DND-41 (cell line): ENCODE measurements at regions not wholly inside any gene's neighbourhood (a gene's known extent, or its start where the extent isn't known, plus 50 kb on each side); places are given as distances from the start of the nearest gene placed in this dataset.

Experiments used
- CTCF ChIP-seq: IDR thresholded peaks from 2 replicates; pipeline ENCODE4 v1.5.1; 2012; ENCODE audit warnings: borderline replicate concordance, low read length, moderate library complexity, mild to moderate bottlenecking; ENCODE audit not compliant: poor library complexity, severe bottlenecking; ENCODE audit errors: extremely low read depth
- EZH2 ChIP-seq: IDR thresholded peaks from 3 replicates; pipeline ENCODE4 v1.6.1; 2012; ENCODE audit warnings: borderline replicate concordance, low read depth, mild to moderate bottlenecking, moderate library complexity, low read length, inconsistent platforms; ENCODE audit not compliant: severe bottlenecking

- TF ChIP-seq CTCF: no peak
- no peak for TF ChIP-seq EZH2
Observed at GRCh38 chr17:71392715-71393567, 727.9 kb upstream of the SOX9 start.
